ENCODE measurements at regions not wholly inside any gene's neighbourhood (a gene's known extent, or its start where the extent isn't known, plus 50 kb on each side); places are given as distances from the start of the nearest gene placed in this dataset.

GRCh38 chr2:120646994-120647393, 88.7 kb upstream of the GLI2 start:
- TF ChIP-seq CTCF (IDR thresholded peaks at IDR 0.05; ENCODE audit: low read length), result no peak
- no peak for TF ChIP-seq EZH2 (IDR thresholded peaks at IDR 0.05; ENCODE audit: borderline replicate concordance, low read length)

Data from OCI-LY1 (cell line).